ENCODE measurements at regions not wholly inside any gene's neighbourhood (a gene's known extent, or its start where the extent isn't known, plus 50 kb on each side); places are given as distances from the start of the nearest gene placed in this dataset.

GRCh38 chr6:169912266-169913095 lies 161.1 kb downstream of the ERMARD start:
- no peak for TF ChIP-seq CTCF (IDR thresholded peaks at IDR 0.05; ENCODE audit: insufficient read depth, low read depth, low read length, missing control alignments)
- H3K4me3 ChIP-seq (ENCODE audit: low read length), result no peak overlapping the region
- peak; percentile 5 for DNase-seq (ENCODE audit: low read depth)

GRCh38 chr6:169911264-169912263 lies 160.1 kb downstream of the ERMARD start:
- no peak for TF ChIP-seq CTCF (IDR thresholded peaks at IDR 0.05; ENCODE audit: insufficient read depth, low read depth, low read length, missing control alignments)
- H3K4me3 ChIP-seq (ENCODE audit: low read length), result no peak overlapping the region
- no peak for DNase-seq (ENCODE audit: low read depth)

- no peak overlapping the region for H3K4me3 ChIP-seq (ENCODE audit: low read length)
- TF ChIP-seq CTCF (IDR thresholded peaks at IDR 0.05; ENCODE audit: insufficient read depth, low read depth, low read length, missing control alignments), result no peak
- no peak for DNase-seq (ENCODE audit: low read depth)
These were observed 157.7 kb downstream of the ERMARD start for GRCh38 chr6:169909113-169909512.

GRCh38 chr6:169908403-169908933 lies 157.0 kb downstream of the ERMARD start:
- TF ChIP-seq CTCF (IDR thresholded peaks at IDR 0.05; ENCODE audit: insufficient read depth, low read depth, low read length, missing control alignments), result no peak
- H3K4me3 ChIP-seq (ENCODE audit: low read length), result no peak overlapping the region
- no peak for DNase-seq (ENCODE audit: low read depth)

- no peak overlapping the region for H3K4me3 ChIP-seq (ENCODE audit: low read length)
- DNase-seq (ENCODE audit: low read depth), result no peak
- TF ChIP-seq CTCF (IDR thresholded peaks at IDR 0.05; ENCODE audit: insufficient read depth, low read depth, low read length, missing control alignments), result no peak
These were observed 156.1 kb downstream of the ERMARD start for GRCh38 chr6:169907419-169908115.

GRCh38 chr6:169906688-169907418 lies 155.4 kb downstream of the ERMARD start:
- no peak for TF ChIP-seq CTCF (IDR thresholded peaks at IDR 0.05; ENCODE audit: insufficient read depth, low read depth, low read length, missing control alignments)
- no peak overlapping the region for H3K4me3 ChIP-seq (ENCODE audit: low read length)
- DNase-seq (ENCODE audit: low read depth), result no peak

Data from epithelial cell of esophagus (primary cell).